NCI-H1105 (cell line): ENCODE measurements at regions not wholly inside any gene's neighbourhood (a gene's known extent, or its start where the extent isn't known, plus 50 kb on each side); places are given as distances from the start of the nearest gene placed in this dataset.
A peak's percentile ranks its signal among the peaks of the same experiment; 100 is the strongest.
"Not testable (repeated sequence)": the region's sequence is repeated elsewhere in the genome, so short reads cannot be mapped to it uniquely, and the experiment has no call there.

Experiments used
- DNase-seq: peaks from one replicate; lab custom pipeline; 2025; lab: John Stamatoyannopoulos, UW

DNA sequence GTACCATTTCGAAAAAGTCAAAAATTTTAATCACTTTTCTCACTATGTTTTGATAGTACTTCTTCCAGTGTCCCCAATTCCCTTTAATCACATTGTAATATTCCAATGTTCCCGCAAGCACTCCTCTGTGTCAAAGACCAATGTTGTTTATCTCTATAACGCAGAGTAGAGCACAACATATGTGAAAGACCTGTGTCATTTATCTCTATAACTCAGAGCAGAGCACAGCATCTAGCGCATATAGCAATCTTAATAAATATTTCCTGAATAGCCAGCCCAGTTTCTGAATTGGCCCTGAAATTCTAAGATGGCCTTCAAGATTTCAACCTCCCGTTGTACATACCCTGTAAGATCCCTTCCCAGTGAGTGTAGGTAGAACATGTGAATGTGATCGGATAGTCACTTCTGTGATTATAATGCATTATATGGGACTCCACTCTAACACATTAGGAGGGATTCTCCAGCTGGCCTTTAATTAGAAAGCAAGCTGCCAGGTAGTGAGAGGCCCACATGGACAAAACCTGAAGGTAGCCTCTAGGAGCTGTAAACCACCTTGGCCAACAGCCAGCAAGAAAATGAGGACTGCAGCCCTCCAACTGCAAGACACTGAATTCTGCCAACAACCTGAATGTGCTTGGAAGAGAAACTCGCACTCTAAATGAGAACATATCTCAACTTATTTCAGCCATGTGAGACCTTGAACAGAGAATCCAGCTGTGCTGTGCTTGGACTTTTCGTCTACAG lies 238.8 kb upstream of the SYT10 start:
- DNase-seq = no peak

DNA sequence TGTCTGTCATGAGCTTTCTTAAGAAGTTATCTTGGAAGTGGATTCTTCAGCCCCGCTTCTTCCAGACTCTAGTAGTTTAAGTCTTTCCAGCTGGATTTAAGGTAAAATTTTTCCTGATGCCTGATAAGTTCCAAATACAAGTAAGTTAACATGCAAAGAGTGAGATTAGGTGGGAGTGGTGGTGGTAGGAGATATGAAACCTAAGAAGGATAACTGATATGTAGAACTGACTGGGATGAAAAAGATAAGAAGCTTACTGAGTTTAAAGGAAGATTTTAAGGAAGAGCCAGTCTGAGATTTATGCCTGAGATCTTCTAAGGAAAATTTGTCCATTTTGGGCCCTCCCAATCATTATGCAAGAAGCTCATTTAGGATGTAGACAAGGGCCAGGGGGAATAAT lies 250.9 kb upstream of the SYT10 start:
- DNase-seq = no peak

DNA sequence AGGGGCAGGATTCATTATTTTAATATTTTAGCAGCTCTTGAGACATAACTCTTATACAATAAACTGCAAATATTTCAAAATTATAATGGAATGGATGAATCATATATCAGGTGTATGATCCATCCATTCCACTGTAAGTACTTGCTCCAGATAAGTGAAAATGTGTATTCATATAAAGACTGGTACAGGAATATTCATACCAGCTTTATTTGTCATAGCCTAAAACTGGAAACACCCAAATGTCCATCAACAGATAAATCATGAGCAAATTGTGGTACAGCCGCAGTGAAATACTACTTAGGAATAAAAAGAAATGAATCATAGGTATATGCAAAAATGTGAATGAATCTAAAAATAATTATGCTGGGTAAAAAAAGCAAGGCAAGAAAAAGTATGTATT lies 263.6 kb upstream of the SYT10 start:
- DNase-seq = no peak

DNA sequence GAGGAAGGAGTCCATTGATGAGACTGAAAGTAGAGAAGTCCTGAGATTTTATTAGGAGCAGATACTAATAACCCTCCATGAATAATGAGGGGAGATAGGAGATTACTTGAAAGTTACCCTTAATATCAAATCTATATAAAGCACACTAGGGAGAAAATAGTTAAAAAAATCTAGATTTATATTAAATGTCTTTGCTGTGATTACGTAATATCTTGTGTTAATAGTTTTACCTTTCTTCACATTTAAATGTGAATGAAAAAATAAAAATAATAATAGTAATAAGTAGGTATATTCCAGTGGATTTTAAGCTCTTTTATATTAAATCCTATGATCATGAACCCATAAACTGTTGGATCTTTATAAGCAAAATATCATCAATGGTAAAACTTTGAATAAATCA lies 267.3 kb upstream of the SYT10 start:
- DNase-seq = no peak

DNA sequence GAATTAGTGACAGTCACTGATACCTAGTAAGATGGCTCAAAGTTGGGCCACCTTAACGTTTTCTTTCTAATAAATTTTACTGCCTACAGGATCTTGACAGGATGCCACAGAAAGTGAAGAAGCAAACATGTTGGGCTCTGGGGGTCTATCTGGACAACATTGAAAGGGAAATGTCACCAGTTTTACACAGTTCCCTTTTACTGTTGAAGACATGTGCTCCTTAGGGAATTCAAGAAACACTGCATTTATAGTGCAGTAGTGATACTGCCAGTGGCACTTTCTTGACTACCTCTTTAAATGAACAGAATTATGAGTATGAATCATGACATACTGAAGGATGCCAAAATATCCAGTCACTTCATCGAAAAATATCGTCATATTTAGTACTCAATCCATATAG lies 269.3 kb upstream of the SYT10 start:
- DNase-seq = no peak

DNA sequence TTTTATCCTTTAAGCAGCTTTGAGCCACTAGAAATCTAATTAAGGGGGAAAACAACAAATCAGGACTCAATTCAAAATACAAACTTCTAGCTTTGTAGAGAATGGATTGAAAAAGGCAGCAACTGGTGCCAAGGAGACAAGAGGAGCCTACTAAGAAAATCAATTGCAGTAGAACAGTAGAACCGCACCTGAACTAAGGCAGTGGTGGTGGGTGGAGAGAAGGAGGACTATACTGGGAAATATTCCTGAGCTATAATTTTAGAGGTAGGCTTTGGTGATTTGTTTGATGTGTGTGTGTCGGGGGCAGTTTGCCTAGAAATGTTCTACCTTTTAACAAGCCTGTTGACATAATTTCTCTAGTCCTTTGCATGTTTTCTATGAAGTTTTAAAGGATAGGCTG lies 270.9 kb upstream of the SYT10 start:
- no peak for DNase-seq

DNA sequence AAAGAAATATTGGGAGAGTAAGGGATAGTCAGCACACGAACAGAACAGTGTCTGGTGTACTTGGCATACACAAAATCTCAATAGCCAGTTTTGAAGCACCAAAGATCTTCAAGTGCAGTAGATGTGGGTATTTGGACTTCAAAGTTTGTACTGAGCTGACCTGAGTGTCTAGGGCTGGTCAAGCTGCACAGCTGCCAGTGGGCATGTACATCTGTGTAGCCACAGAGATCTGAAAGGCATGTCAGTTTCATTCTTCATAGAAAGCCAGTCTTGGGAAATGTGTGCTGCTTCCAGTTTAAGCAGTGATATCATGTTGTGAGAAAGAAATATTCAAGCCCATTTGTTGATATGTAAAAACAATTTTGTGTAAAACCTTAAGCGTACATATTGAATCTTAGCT lies 279.0 kb upstream of the SYT10 start:
- no peak for DNase-seq

DNA sequence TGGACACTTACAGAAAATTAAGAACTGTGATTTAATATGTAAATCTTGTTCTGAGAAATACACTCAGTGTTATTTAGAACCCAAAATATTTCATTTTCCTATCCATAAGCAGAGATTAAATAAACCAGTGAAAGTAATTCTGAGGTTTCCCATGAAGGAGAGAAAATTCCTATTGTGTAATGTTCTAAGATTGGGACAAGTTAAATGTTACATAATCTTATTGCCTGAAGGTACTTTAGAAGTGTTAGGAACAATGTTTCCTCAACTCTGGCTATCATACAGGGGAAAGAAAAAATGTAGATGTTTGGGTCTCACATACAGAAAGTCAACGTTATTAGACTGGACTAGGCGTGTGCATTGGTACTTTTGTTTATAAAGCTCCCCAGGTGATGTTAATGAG lies 281.9 kb upstream of the SYT10 start:
- DNase-seq = no peak

DNA sequence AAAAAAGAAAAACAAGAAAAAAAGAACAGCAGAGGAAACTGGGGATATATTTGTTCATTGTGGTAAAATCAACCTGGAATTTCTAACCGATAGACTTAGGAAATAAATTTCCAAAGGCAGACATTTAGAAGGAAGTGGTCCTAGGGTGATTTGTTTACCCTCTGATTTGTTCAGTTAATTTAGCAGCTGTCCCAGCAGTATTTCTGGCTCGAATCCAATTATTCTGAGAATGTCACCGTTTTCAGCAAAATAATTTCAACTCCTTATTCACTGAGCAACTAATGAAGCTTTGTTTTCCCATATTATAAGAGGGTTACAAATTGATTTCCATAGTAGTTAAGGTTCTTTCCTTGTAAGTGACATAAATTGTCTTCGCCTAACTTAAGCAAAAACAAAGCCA lies 285.2 kb upstream of the SYT10 start:
- peak; percentile 33 for DNase-seq

DNA sequence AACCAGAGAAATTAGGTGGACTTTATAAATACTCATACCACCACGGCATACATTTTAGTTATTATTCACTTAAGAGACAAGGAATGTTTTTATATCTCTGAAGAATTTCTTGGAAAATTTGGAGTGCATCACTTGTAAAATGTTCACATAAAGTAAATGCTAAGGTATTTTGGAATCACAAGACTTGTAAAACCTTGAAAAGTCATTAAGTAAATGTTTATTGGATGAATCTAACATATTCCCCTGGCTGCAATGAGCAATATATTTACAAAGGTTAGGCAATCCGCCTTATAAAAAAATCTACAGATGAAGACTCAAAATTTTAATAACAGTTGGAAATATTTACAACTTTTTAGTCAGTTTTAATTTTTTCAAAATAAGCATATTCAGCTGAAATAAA lies 287.4 kb upstream of the ALG10 start:
- DNase-seq = no peak

DNA sequence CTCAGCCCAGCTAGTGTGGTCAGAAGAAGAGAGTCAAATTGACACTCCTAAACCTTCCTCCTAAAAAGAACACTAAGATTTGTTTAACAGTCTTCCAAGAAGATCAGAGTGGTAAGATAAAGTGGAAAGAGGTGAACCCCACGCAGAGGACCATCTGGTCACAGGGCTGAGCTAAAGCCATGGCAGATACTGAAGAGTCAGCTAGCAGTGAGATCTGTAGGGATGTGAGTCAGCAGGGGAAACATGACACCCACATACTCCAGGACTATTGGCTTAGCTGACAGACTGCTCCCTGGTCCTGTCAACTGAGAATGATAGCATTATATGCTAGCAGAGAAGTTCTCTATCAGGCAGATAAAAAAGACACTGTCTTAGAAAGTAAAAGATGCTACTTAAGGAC lies 269.4 kb upstream of the ALG10 start:
- DNase-seq = no peak

DNA sequence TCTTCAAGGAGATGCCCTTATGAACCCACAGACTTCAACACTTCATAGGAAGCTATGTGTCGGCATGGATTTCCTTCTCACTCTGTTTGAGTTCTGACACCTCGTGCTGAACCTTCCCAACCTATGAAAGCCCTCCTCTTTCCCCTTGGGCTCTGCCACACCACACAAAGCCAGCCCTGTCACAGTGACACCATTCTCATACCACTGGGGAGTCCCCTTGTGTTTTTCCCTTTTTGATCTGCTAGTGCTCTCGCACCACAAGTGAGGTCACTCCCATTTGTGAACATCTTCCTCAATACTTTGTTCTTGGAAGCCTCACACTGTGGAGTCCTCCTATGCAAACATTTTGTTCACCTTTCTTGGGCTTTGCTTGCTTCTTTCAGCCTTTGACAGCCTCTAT lies 264.6 kb upstream of the ALG10 start:
- no peak for DNase-seq

DNA sequence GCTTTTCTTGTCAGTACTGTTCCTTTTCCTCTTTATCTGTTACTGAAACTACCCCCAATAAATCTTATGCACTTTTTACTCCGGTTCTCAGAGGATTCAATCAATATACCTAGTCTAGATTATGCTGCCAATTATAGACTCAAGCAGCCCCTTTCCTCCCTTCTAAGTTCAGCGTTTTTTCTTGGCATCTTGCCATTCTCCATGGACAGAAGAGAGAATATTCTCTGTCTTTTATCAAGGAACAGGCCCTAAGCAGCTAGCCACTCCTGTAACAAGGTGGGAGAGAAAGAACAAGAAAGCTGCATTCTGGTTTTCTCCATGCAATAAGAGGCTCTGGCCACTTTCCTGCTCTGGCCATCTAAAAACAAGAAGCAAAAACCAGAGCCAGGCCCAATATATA lies 263.0 kb upstream of the ALG10 start:
- DNase-seq = no peak

DNA sequence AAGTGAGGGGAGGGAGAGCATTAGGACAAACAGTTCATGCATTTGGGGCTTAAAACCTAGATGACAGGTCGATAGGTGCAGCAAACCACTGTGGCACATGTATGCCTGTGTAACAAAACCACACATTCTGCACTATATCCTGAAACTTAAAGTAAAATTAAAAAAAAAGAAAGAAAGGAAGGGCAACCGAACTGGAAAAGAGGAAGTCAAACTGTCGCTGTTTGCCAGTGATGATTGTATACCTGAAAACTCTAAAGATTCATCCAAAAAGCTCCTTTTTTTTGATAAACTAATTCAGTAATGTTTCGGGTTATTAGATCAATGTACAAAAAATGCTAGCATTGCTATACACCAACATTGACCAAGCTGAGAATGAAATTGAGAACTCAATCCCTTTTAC lies 259.0 kb upstream of the ALG10 start:
- DNase-seq = no peak

DNA sequence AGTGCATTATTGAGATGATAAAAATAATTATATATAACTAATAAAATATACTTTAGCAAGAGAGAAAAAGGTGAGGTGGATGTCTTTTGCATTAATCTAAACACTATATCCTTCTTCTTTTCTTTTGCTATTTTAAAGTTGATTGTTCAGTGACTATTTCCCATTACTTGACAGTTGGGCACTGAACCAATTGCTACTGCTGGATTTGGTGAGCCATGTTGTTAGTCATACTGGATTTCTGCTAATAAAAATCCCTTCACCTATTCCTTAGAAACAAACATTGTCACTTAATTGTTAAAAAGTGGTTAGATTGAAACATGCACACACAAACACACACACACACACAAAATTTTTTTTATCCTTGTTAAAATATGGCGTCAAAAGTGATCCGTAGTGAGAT lies 251.6 kb upstream of the ALG10 start:
- no peak for DNase-seq

DNA sequence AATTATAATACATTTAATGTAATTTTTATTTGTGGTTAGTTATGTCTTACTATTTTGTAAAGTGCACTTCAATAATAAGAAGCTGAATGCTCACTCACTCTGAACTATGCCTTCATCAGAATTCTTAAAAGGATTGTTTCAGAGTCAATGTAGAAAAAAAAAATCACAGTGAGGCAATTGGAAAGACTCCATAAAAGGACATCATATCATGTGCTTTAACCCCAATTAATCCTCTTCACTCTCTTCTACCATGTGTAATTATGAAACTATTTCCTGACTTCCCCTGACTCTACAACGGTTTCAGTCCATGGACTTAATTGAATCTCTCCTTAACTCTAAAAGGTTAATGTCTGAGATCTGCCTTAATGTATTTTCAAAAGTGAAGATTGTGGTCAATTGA lies 250.4 kb upstream of the ALG10 start:
- DNase-seq = no peak

DNA sequence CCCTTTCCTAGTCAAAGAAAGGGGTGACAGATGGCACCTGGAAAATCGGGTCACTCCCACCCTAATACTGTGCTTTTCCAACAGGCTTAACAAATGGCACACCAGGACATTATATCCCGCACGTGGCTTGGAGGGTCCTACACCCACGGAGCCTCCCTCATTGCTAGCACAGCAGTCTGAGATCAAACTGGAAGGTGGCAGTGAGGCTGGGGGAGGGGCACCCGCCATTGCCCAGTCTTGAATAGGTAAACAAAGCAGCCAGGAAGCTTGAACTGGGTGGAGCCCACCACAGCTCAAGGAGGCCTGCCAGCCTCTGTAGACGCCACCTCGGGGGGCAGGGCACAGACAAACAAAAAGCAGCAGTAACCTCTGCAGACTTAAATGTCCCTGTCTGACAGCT lies 249.2 kb upstream of the ALG10 start:
- not testable (repeated sequence) for DNase-seq

DNA sequence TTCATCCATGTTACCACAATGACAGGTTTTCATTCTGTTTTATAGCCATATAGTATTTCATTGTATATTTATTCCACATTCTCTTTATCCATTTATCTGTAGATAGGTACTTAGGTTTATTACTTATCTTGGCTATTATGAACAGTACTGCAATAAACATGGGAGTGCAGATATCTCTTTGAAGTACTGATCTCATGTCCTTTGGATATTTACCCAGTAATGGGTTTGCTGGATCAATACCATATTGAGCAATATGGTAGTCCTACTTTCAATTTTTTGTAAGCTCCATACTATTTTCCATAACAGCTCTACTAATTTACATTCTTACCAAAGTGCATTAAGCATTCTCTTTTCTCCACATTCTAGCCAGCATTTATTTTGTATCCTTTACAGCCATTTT lies 235.8 kb upstream of the ALG10 start:
- no peak for DNase-seq

DNA sequence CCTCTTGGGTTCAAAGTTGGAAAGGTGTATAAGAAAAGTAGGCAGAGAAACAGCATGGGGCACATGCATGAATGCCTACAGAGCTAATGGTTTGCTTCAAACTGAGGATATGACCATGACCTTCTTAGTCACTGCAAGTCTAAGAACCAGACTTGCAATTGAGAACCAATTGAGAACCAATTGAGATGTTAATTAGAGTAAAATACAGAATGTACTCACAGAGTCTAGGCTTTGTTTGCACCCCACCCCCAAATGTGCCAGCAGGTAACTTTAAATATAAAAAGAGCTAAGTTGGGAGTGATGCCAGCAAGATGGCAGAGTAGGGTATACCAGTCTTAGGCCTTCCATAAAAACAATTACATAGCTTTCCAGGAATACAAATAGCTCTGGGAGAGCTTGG lies 227.3 kb upstream of the ALG10 start:
- no peak for DNase-seq

DNA sequence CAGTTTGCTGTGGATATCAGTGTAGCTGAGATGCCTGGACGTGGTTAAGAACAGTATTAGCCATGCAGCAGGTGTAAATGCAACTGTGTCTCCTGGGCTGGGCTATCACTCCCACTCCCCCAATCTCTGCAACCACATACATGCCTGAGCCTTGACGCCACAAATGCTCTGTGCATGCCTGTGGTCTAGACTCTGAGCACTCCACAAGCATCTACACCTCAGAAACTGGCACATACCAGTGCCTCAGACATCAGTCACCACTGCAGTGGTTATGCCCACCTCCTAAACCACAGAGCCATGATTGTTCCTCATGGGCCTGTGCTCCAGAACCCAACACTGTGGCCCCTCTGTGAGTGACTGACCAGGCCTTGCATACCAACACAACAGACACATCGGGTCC lies 226.8 kb upstream of the ALG10 start:
- no peak for DNase-seq

DNA sequence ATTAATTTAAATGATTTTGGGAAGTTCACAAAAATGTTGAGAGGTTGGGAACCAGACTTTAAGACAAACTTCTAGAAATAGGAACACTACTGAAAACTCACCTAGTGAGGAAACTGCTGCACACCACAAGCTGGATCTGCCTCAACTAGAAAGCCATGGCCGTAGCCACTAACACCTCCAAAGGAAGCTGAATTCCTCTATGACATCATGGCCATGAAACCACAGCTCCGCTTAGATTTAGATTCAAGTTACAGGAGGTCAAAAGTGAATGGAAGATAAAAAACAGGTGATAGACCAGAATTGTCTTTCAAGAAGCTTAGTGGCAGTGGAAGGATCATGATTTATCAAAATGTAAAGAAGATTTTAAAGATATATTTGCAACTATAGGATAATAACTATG lies 208.8 kb upstream of the ALG10 start:
- DNase-seq = no peak

DNA sequence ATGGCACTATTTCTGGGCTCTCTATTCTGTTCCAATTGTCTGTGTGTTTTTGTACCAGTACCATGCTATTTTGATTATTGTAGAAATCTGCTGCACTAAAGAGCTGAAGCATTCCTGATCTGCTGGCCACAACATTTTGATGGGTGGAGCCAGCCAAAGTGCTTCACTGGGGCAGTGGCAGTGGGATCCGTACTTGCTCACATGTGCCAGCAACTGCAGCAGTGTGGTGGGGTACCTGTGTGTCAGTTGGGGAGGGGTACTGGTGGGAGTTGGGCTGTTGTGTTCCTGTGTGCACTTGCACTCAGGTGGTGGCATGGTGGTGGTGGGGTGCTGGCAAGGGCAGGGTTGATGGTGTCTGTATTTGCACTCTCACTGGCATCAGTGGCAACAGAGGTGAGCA lies 204.6 kb upstream of the ALG10 start:
- no peak for DNase-seq

DNA sequence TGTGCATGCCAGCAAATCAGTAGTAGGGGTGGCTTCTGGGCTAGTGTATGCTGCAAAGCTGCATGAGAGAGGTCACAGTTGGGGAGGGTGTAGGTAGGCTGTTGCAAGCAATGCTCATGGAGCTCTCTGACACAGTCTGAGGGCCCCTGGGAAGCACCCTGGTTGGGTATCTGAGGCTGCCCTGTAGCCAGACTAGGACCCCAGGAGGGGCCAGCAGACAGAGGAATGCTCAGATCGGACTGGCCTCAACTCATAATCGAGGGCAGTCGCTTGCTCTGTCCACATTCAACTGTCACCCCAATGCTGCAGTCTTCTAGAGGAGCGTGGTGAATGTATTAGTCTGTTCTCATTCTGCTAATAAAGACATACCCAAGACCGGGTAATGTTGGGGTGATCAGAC lies 204.0 kb upstream of the ALG10 start:
- DNase-seq = no peak

DNA sequence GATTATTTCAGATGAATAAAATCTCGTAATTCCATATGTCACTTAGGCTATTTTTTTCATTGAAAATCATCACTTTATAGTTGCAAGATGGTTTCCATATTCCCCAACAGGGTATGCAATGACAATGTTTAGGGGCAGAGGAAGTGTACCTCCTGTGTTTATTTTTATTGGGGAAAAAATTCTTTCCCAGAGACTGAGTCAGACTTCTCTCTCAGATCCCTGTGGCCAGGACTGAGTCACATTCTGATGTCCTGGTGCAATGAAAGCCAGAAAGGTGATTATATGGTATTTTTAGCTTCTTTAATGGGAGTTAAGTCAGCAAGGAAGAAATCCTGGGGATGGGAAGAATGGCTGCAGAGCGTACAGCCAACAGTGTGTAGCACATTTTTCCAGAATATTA lies 196.9 kb upstream of the ALG10 start:
- DNase-seq = no peak
